Stimulated activated CD8-positive, alpha-beta memory T cell treated with anti-CD3 and anti-CD28 coated beads, Interleukin-2, amount 100 ng/mL, for 48 hours (primary cell): ENCODE measurements at regions not wholly inside any gene's neighbourhood (a gene's known extent, or its start where the extent isn't known, plus 50 kb on each side); places are given as distances from the start of the nearest gene placed in this dataset.

Experiments used
- DNase-seq, 2 donors: peaks; one replicate each; pipeline ENCODE4 v3.0.0-alpha.2; 2020; ENCODE audit warnings: low read depth in 2 of 2

DNA sequence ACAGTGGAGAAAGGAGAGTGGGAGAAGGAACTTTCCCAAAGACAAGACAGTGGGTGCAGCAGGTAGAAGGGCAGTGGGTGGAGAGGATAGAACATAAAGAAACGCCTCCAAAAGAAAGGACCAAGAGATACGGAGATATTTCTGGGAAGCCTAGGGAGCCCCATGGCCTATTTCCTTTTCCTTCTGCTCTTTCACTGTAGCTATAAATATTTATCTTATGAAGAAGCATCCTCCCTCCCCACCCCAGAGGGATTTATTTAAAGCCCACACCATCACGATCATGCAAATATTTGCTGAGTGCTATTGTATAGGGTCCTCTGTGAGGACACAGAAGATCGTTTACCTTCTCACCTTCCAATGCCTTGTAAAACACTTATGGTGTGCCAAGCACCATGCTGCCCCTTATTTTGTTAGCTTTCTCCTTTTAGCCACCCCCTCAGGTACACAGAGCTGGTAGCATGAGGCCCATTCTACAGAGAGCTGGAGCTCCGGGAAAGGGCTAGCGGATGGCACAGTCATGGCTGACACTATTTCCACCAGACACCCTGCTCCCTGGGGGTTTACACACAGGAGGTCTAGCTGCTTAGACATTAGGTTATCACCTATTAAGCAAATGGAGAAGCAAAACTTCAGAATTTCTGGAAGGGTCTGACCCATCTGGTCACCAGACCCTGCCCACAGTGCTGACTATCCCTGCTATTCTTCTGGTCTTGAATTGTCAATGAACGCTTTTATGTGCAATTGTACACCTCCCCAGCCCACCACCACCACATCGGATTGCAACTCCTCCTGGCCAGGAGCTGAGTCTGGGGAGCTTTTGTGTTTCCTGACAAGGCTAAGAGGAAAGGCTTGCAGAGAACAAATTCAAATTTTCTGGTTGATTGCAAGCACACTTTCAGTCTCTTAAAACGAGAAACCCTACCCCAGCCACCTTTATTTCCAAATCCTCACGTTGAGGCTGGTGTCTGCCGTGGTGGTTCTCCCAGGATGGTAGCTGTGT is 91.8 kb upstream of the KLF7 start:
- no peak for DNase-seq

DNA sequence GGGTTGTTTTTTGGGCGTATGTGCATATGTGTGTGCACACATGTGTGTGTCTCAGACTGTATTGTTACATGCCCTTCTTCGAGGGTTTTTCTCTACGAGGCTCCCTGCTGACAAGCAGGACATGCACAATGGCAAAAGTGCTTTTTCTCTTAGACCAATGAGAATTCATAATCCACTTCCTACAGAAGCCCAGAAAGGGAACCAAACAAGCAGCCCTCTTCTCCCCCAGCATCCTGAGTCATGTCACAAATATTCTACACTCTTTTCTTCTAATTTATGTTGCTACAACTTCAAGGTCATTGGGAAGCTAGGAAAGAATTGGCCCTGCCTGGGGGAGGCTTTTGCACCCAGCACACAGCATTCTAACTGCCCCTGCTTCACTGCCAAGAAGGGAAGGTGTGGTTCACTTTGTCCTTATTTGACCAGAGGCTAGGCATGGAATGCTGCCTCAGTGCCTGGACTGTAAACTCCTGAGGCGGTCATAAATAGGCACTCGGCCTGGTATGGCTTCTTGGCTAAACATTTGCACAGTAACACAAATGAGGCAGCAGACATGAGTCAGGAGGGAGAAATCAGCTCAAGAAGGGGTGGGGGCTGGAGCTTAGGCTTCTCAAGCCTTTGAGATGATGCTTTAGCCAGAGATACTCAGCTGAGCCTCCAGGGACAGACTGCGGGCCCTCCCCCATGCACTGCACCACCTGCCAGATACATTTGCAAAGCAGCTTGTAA is 92.7 kb upstream of the KLF7 start:
- DNase-seq, result no peak

DNA sequence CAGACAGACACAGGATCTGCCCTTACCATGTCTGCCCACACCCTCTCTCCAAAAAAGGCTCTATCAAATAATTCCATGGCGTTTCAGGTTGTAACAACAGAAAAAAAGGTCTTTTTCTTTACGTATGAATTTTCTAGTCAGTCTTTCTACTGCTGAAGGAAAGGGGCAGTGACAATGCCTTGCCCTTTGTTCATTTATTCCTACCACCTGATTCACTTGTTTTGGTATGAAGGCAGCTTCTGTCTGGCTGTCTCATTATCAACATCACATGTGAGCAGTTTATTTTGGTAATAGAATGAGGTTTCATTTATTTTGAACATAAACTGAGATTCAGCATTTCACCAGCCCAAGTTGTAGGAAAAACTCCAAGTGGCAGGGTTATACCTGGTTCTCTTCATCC is 94.3 kb upstream of the KLF7 start:
- no peak for DNase-seq

DNA sequence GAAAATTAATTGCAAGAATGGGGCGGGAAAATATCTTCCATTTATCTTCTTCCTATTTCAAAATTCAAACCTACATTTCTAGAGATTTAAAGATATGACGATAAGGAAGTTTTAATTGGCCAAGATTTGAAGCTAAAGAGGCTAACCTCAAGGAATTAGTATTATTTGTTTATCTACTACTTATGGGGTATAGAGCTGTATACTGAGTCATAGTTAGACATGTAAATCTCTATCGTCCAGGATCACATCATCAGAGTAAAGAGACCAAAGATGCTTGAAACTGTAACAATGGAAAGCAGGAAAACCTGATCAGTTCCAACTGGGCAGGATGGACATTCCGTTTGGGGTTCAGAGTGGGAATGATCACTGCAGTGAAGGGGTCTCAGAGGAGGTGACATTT is 95.2 kb upstream of the KLF7 start:
- DNase-seq, result no peak

DNA sequence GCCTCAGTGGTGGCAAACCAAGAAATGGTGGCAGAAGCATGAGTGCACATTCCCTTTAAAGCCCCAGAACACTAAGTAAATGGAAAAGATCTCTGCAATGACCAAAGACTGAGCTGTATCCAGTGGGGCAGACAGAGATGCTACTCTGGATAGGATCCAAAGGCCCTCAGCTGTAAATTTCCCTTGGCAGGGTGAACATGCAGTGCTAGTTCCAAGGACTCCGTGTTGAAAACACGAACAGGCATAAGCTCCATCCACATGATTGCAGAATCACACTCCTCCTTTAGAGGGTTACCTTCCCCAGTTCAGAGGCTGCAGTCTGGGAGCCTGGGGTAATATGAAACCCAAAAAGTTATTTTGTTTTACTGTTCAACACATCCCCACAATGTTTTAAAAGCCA is 98.6 kb upstream of the KLF7 start:
- DNase-seq, result no peak

DNA sequence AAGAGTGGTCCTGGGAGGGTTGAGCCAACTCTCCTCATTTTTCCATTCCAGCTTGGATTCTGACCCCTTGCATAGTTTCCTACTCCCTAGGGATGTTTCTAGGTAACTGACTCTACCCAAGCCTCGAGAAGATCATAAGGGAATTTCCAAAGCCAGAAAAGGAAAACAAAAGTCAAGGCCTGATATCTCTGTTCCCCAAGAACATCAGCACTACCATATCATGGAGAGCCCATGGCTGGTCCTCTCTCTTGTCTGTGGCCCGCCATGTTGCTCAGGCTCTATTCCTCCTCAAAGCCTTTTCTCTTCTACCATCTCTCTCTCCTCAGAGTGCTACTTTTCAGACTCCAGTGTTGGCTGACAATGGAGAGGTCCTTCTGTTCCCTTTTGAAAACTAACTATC is 99.6 kb upstream of the KLF7 start:
- no peak for DNase-seq

DNA sequence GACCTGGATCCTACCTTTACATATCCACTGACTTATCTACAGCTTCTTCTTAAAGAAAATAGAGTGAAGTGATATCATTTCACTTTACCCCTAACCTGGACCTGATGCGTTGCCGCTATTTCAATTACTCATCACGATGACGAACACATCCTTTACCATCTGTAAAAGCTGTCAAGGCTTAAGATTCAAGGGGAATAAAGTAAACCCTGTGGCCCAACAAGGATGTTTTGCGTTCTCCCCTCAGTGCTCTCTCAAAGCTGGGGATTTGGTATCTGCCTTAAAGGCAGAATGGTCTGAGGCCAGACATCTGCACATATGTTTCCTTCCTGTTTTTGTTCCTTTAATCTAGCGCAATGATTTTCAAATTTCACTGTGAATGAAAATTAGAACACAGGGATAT is 100.1 kb upstream of the KLF7 start:
- DNase-seq, result no peak

DNA sequence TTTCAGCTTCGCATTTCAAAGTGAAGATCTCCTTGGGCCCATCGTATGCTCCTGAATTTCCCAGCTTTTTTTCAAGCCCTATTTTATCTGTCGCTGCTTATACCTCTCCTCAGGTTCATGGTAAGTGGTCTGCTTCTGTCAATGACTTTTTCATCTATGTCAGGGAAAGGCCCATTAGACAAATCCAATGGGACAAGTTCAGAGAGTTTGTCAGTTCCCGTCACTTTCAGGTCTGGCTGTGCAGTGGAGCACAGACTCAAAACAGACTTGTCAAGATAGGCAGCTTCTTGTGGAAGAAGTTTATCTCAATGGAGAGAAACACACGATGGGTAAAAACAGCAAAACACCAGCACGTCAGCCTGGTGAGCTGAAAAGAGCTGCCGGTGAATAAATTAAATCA is 100.9 kb upstream of the KLF7 start:
- no peak for DNase-seq

DNA sequence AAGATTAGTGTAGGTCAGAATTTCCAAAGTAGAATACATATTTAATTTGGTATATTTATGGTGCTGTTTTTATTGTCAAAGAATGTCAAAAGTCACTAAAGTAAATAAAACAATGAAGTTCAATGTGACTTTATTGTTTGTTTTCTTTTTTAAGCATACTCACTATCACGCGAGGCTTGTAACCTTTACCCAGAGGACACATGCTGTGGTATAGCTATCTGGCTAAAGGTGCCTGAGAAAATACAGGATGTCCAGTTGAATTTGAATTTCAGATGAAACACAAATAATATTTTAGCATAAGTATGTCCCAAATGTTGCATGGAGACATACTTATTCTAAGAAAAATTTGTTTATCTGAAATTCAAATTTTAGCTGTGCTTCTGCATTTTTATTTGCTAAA is 103.3 kb upstream of the KLF7 start:
- no peak for DNase-seq

DNA sequence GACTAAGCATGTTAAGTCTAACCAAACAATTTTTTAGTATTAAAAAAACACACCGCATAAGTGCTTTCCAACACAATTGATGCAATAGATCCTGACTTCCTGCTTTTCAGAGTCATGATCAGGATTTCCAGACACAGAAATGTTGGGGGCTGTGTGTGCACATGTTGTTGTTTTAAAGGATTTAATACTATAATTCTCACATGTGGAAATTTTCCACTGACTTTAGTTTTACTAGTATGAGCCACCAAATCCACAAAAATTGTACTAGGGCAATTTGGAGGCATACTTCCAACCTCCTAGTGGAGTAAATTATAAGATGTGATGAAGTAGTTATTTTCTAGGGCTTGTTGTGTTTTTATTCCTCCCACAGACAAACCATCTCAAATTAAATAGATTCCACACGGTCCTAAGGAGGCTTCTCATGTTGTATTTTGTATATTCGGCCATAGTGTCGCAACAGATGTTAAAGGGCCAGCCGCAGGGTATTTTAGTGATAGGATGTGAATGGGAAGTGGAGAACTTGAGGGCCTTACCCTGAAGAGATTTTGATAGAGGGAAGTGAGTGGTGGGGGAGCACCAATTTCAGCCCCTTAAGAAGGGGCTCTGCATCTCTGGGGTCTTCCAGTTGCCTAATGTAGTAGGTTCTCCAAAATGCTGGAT is 108.9 kb upstream of the KLF7 start:
- no peak for DNase-seq

DNA sequence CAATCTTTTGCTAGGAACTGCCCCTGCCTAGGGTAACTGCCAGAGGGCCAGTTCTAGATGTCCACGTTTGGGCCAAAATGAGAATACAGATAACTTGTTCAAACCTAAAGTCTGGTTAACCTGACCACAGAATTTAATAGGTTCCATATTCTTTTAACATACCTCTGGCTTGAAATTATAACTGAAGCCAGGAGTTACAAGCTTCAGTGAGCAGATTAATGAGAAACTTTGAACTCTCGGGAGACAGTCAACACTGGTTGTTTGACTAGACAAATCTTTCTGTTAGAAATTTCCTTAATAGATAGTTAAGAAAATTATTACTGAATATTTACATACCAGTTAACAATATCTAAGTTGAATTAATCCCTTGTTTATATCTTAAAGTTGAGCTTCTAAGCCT is 110.0 kb upstream of the KLF7 start:
- no peak for DNase-seq

DNA sequence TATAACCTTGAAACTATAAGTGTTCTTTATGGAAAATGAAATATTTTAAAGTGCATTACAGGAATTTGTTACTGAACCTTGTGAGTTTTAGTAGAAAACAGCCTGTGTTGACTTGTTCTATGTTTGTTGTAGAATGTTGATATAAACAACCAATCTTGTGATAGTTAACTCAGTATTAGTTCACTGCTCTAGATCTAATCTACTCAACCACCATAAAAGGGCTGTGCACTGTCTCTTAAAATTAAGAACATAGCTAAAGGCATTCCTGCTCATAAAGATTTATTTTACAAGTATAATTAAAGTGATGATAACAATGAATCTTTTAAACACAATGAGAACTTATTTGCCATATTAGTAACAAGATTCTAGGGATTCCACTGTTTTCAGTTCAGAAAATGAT is 110.5 kb upstream of the KLF7 start:
- DNase-seq, result no peak

DNA sequence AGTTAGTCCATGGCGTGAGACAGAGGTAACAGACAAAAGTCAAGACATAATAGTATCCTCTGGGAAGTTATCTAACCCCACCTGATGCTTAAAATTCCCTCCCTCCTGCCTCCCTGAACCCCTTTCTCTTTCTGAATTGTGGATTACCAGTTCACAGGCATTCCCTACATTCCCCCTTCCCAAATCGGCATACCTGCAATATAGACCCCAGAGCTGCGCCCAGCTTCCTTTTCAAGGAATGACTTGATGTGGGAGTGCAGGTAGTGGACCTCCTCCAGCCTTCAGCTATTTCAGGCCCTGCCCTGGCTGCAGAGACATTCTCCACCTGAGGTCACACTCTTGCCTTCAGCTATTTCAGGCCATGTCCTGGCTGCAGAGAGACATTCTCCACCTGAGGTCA is 111.1 kb upstream of the KLF7 start:
- no peak for DNase-seq

DNA sequence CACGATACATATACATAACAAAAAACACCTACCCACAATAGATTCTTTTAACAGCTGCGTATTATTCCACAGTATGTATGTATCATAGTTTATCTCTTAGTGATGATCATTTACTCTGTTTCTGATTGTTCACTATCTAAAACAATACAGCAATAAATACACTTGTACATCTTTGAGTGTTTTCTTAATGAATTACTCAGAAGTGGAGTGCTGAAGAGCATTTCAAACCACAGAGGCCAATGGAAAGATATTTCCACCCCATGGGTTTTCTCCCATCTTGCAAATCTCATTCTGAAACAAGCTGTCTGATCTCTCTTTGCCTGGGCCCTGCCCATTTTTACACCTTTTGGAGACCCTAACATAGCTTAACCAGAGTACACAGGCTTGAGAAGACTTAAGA is 113.8 kb upstream of the KLF7 start:
- no peak for DNase-seq

DNA sequence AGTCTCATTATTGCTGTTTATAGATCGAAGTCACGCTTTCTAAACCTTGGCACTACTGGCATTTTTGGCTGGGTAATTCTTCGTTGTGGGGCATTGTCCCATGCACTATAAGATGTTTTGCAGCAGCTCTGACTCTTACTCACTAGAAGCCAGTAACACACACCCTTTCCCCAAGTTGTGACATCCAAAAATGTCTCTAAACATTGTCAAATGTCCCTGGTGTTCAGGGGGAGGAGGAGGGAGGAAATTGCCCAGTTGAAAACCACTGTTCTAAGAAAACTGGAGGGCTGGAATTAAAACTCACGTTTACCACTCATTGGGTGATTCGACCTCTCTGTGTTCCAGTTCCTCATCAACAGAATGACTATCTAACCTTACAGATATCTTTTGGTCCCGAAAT is 115.7 kb upstream of the KLF7 start:
- DNase-seq, result no peak

DNA sequence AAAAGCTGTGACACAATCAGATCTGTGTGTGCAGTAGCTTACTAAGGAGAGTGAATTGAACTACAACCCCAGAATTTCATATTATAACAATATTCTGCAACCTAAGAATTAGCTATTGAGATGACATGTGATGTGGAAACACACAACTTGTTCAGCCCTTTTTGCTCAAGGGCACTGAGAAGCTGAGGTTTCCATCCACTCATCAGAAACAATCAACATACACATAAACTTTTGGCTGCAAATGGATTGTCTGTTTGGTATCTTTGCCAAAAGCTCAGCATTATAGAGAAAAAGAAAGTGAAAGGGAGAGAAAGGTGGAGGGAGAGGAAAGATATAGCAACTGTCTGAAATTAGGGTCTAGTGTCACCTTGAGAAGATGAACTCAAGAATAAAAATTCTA is 117.2 kb upstream of the KLF7 start:
- no peak for DNase-seq

DNA sequence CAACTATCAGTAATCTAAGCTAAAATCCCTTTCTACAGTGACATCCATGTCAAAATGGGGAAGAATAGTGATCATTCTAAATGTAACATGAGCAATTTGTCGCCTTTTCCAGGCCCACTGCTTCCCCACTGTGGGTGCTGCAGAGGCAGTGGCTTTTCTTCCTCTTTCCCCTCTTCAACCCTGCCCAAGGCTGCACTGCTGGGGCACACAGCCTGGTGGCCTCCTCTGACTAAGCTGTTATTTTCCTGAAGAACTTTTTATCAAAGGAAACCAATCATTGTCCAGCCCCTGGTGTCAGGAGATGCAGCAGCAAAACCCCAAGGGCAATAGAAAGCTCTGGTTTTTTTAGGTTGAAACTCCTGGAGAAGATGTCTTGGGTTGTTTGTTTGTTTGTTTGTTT is 117.6 kb upstream of the KLF7 start:
- DNase-seq, result no peak

DNA sequence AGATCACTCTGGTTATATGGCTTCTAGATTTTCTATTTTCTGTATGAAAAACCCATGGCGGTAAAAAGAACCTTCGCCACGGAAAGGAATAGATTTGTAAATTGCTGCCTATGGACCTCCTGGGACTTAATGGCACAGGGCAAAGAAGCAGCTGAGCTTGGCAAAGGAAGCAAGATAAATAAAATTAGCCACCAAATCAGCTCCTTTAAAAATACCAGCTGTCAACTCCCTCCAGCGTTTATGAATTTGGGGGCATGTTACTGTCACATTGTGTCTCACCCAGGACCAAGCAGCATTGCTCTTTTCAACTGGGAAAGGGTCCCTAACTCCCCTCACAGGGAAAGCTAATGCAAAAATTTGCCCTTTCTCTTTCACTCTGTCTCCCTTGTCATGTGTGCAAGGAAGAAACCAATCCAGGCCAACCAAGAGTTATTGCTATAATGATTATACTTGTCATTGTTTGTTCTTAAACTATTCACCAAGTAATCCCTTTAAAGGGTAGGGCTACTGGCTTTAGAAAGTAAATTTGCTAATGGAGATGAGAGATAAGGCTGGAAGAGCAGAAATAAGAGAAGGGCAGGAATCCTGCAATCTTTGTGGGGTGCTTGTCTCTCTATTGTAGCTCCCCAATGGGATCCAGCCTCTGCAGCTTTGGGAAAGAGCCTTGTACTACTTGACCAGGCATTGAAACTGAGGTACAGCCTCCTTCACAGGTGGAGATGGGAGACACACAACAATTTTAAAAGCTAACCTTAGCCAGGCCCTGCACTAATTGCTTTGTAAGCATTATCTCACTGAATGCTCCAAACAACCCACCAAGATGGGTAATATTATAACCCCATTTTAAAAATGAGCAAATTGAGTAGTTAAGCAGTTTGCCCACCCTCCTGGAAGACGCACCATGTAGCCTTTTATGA is 119.1 kb upstream of the KLF7 start:
- DNase-seq, result no peak

DNA sequence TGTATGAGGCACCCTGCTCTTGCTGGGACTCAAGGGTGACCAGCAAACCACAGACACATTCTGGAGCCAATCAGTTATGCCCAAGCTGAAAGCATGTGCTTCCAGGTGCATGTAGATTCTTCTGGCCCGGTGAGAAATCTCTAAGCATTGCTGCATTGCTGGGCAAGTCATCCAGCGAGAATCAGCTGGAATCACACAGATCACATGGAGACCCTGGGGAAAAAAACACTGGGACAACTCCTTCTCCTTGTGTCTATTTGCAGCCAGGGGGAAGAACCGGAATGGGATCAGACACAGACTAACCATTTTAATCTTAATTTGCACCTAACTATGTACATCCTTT is 119.7 kb upstream of the KLF7 start:
- no peak for DNase-seq

DNA sequence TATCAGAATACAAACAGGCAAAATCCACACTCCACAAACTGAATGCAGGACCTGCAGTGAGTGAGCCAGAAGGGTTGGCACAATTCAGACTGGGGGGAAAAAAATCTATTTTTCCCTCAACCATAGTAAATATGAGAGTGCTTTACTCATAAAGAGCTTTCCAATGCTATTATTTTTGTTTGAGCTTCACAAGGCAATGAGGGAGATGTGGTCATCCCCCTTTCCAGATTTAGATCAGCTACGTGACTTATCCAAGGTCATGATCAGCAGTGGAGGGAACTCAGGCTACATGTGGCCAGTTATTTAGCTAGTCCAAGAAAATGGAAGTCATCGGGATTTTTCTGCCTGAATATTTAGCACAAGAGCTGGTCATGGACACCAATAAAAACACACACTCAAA is 120.4 kb upstream of the KLF7 start:
- DNase-seq, result no peak

DNA sequence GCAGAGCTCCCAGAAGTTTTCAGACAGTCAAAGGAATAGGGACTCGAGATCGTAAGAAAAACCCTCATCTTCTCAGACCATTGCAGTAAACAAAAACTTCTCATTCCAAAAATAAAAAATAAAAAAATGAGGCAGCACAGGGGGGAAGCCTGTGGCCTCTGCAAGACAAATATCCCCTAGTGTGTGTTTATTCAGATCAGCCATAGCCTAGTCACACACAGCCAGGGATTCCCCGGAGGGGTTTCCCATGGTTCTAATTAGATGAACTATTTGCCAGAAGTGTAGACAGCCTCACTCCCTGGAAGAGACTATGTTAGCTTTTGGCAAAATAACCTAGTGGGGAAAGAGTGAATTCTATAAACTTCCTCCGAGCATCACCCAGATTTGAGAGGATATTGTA is 122.9 kb upstream of the KLF7 start:
- no peak for DNase-seq
